ENCODE measurements at regions not wholly inside any gene's neighbourhood (a gene's known extent, or its start where the extent isn't known, plus 50 kb on each side); places are given as distances from the start of the nearest gene placed in this dataset.

DNA sequence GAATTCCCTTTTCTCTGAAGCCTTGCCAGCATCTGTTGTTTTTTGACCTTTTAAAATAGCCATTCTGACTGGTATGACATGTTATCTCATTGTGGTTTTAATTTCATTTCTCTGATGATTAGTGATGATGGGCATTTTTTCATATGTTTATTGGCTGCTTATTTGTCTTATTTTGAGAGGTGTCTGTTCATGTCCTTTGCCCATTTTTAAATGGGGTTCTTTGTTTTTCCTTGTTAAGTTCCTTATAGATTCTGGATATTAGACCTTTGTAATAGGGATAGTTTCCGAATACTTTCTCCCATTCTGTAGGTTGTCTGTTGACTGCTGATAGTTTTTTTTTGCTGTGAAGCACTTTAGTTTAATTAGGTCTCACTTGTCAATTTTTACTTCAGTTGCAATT is 54.0 kb upstream of the C1orf185 start:
- TF ChIP-seq, protein P1, sequence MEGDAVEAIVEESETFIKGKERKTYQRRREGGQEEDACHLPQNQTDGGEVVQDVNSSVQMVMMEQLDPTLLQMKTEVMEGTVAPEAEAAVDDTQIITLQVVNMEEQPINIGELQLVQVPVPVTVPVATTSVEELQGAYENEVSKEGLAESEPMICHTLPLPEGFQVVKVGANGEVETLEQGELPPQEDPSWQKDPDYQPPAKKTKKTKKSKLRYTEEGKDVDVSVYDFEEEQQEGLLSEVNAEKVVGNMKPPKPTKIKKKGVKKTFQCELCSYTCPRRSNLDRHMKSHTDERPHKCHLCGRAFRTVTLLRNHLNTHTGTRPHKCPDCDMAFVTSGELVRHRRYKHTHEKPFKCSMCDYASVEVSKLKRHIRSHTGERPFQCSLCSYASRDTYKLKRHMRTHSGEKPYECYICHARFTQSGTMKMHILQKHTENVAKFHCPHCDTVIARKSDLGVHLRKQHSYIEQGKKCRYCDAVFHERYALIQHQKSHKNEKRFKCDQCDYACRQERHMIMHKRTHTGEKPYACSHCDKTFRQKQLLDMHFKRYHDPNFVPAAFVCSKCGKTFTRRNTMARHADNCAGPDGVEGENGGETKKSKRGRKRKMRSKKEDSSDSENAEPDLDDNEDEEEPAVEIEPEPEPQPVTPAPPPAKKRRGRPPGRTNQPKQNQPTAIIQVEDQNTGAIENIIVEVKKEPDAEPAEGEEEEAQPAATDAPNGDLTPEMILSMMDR (IDR thresholded peaks at IDR 0.05; ENCODE audit: low read depth, low read length): no peak
- no peak for TF ChIP-seq POLR2A (IDR thresholded peaks at IDR 0.05; ENCODE audit: extremely low read depth, insufficient read length)
